Esophagus (tissue), 2 donors: ENCODE measurements at regions not wholly inside any gene's neighbourhood (a gene's known extent, or its start where the extent isn't known, plus 50 kb on each side); places are given as distances from the start of the nearest gene placed in this dataset.

Experiments
- H3K27ac ChIP-seq, 2 donors: one replicate each; pipeline ENCODE4 v1.5.1; 2013; ENCODE audit warnings: low read depth in 2 of 2, mild to moderate bottlenecking in 2 of 2, inconsistent platforms in 1 of 2, low read length in 1 of 2, moderate library complexity in 1 of 2
- H3K27me3 ChIP-seq, 2 donors: one replicate each; pipeline ENCODE4 v1.6.1; 2013; ENCODE audit warnings: low read length in 2 of 2, control low read depth in 1 of 2, mild to moderate bottlenecking in 1 of 2; ENCODE audit not compliant: insufficient read depth in 2 of 2, control insufficient read depth in 1 of 2
- H3K36me3 ChIP-seq, 2 donors: one replicate each; pipeline ENCODE4 v1.6.1; 2013; ENCODE audit warnings: low read length in 1 of 2; ENCODE audit not compliant: control insufficient read depth in 2 of 2, insufficient read depth in 2 of 2
- H3K4me1 ChIP-seq, 2 donors: one replicate each; pipeline ENCODE4 v1.6.1; 2013; ENCODE audit warnings: low read length in 1 of 2; ENCODE audit not compliant: control insufficient read depth in 2 of 2, insufficient read depth in 2 of 2
- H3K4me3 ChIP-seq, 2 donors: one replicate each; pipeline ENCODE4 v1.5.1; 2013; ENCODE audit warnings: low read length in 2 of 2, mild to moderate bottlenecking in 2 of 2, low read depth in 1 of 2, moderate library complexity in 1 of 2
- H3K9me3 ChIP-seq, 2 donors: one replicate each; pipeline ENCODE4 v1.6.1; 2013; ENCODE audit warnings: mild to moderate bottlenecking in 2 of 2, low read depth in 1 of 2, low read length in 1 of 2, moderate library complexity in 1 of 2; ENCODE audit not compliant: control insufficient read depth in 2 of 2, insufficient read depth in 1 of 2
- WGBS, 2 donors: extraction: QIAGEN DNeasy Blood & Tissue Kit; methylation state at CpG; one replicate each; pipeline ENCODE4 v1.1.7; 2013; 5-methylcytosine and 5-hydroxymethylcytosine counted together
- donor health status: healthy with polysubstance abuse.
- donor health status: Bipolar disorder and iron deficiency.

DNA sequence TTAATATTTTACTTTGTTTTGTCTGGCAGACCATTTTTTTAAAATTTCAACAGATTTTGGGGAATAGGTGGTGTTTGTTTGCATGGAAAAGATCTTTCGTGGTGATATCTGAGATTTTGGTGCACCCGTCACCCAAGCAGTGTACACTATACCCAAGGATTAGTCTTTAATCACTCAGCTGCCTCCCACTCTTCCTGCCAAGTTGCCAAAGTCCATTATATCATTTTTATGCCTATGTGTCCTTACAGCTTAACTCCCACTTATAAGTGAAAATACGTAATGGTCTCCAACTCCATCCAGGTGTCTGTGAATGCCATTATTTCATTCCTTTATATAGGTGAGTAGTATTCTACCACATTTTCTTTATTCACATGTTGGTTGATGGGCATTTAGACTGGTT, 281.7 kb upstream of the GK2 start:
- H3K9me3 ChIP-seq = no peaks in the 10 kb centered on the region
- no peak overlapping the region for H3K4me3 ChIP-seq
- no peaks in the 10 kb centered on the region for H3K4me1 ChIP-seq
- H3K27me3 ChIP-seq = no peaks in the 10 kb centered on the region
- no peaks in the 10 kb centered on the region for H3K36me3 ChIP-seq
- no peak overlapping the region for H3K27ac ChIP-seq
- WGBS, 2 donors = 77 to 87% methylated on average over 3 of the region's 3 CpGs

DNA sequence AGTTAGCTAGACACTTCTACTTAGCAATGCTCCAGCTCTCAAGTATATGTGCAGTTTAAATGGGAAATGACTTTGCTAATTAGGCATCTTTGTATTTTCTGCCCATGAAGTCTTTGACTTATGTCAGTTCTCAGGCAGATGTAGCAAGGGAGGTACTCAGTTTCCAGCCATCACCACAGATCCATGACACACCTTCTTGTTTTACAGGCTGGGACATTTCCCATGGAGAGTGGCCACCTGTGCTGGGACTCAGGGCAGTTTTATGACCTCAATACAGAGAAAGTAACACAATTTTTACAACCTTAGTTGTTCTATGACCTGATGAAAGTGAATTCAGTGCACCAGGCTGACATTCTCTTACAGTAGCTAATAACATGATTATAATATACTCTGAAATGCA, 280.7 kb upstream of the GK2 start:
- no peak overlapping the region for H3K4me3 ChIP-seq
- no peaks in the 10 kb centered on the region for H3K27me3 ChIP-seq
- H3K9me3 ChIP-seq = no peaks in the 10 kb centered on the region
- H3K27ac ChIP-seq = no peak overlapping the region
- H3K4me1 ChIP-seq = no peaks in the 10 kb centered on the region
- no peaks in the 10 kb centered on the region for H3K36me3 ChIP-seq

DNA sequence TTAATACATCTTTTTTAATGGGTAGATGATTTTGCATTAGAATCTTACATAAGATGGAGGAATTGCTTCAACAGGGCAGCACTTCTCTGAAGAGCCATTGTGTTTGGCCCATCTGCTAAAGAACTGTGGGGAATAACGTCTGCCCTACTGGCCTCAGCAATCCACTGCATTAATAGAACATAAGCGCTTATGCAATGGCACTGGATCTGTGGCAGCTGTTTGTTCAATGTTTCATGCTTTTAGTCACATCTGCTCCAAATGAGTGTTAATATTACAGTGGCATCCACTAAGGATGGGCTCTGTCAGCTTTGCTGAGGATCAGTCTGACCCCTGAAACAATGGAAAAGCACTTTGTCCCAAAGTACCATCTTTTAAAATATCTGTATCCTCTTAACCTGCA, 279.0 kb upstream of the GK2 start:
- H3K9me3 ChIP-seq = no peaks in the 10 kb centered on the region
- 88 to 89% methylated on average over 2 of the region's 2 CpGs for WGBS, 2 donors
- no peaks in the 10 kb centered on the region for H3K36me3 ChIP-seq
- H3K27ac ChIP-seq = no peak overlapping the region
- H3K27me3 ChIP-seq = no peaks in the 10 kb centered on the region
- H3K4me3 ChIP-seq = no peak overlapping the region
- H3K4me1 ChIP-seq = peaks cover 0 to 2% of the 10 kb centered on the region in 2 donors

DNA sequence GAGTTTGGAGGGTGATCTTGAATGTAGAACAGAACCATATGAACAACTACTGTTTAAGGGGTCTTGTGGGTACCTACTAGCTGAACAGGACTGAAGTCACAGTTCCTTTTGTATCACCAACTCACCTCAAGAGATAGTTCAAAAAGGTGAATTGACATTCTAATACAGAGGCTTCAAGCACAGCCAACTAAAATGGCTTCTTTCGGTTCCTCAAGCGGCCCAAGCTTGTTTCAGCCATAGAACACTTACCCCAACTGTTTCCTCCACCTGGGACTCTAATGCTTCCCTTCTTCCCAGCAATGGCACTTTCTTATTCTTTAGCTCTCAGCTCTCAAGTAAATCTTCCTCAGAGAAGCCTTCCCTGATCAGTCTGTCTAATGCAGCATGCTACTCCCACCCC, 277.5 kb upstream of the GK2 start:
- Histone ChIP-seq H3K9me3 (no peaks in the 10 kb centered on the region), H3K4me3 (no peak overlapping the region), H3K4me1 (peaks cover 0 to 2% of the 10 kb centered on the region in 2 donors), H3K27ac (no peak overlapping the region), H3K27me3 (no peaks in the 10 kb centered on the region), H3K36me3 (no peaks in the 10 kb centered on the region)
- 95 to 98% methylated on average over 2 of the region's 2 CpGs for WGBS, 2 donors

DNA sequence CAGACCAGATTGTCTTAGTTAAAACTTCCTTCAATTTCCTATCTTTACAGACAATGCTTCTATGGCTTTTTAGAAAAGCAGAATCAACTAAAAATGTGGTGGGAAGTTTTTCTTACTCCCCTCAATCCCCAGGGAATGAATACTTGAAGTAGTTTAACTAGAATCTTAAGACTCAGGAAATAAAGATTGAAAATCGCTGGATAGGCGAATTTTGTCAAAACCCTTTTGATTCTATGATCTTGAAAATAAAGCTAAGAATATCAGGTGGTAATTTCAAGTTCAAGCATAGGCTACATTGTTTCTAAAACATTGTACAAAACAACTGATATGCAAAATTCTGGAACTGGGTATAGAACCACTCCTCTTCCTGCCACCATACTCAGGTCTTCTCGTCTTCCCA, 276.5 kb upstream of the GK2 start:
- H3K36me3 ChIP-seq = no peaks in the 10 kb centered on the region
- no peaks in the 10 kb centered on the region for H3K9me3 ChIP-seq
- H3K4me3 ChIP-seq = no peak overlapping the region
- no peaks in the 10 kb centered on the region for H3K27me3 ChIP-seq
- H3K27ac ChIP-seq = no peak overlapping the region
- peaks cover 0 to 2% of the 10 kb centered on the region in 2 donors for H3K4me1 ChIP-seq
- 83 to 91% methylated on average over 3 of the region's 3 CpGs for whole genome bisulfite sequencing, 2 donors

DNA sequence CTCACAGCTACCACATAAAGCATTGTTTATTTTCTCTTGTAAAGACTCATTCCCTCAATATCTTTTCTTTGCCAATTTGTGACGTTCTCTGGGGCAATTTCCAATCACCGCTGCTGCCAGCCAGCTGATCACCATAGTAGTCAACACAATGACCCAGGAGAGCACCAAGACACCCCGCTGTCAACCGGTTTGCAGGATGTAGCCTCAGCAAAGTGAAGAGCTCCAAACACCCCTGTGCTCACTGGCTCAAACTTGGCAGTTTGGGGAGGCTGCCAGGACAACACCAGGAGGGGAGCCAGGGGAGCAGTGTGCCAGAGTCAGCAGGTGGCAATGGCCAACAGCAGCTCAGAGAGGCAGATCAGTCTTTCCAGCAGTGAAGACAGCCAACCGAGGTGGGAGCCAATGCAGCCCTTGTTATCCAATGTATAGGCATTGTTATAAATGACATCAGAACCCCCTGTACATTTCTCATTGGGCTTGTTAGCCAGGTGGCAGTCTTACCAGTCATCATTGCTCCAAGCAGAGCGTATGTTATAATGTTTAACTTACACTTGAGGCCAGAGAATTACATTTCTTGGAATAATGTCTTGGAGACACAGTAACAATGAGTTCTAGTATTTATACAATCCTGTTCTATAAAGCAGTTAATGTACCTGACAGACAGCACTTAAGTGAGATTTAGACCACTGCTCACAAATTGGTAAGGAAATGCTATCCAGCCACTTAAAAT, 274.9 kb upstream of the GK2 start:
- Histone ChIP-seq H3K9me3 (no peaks in the 10 kb centered on the region), H3K4me3 (no peak overlapping the region)

DNA sequence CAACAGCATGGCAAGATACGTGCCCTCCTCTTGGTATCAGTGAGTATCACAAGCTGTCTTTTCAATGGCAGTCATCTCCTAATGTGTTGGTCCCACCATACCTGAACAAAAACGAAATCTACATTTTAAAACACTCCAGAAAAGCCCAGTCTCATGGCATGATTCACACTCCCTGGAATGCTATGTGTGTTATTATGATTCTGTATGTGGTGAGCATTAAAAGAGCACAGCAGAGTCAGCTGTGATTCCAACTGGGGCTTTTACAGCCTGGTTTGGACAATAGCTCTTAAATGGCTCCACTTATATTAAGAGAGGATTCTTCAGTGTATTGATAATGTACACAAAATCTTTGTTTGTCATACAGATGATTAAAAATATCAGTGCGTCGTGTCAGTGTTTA, 274.1 kb upstream of the GK2 start:
- Histone ChIP-seq H3K9me3 (no peaks in the 10 kb centered on the region), H3K27me3 (no peaks in the 10 kb centered on the region), H3K27ac (no peak overlapping the region), H3K4me1 (peaks cover 0 to 2% of the 10 kb centered on the region in 2 donors), H3K36me3 (no peaks in the 10 kb centered on the region), H3K4me3 (no peak overlapping the region)
- WGBS, 2 donors = 71 to 74% methylated on average over 4 of the region's 4 CpGs

More for the DNA sequence above, 274.9 kb upstream of the GK2 start:
- Histone ChIP-seq H3K27ac (no peak overlapping the region), H3K4me1 (peaks cover 0 to 2% of the 10 kb centered on the region in 2 donors), H3K36me3 (no peaks in the 10 kb centered on the region), H3K27me3 (no peaks in the 10 kb centered on the region)
- whole genome bisulfite sequencing, 2 donors = 32 to 47% methylated on average over 6 of the region's 6 CpGs

DNA sequence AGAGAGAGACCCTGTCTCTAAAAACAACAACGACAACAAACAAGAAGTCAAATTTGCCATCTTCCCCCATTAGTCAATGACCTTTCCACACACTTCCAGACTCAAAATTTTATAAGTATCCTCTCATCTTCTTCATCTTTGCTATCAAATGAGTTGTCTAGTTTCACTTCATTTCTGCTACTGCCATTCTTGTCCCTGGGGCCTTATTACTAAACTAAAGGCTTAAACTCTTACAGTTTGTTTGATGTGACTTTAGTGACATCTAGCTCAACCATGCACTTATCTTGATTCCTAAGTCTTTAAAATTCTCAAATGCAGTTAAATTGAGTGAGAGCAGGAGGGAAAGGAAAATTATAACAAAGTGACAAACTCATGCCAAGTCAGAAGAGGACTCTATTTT, 271.8 kb upstream of the GK2 start:
- Histone ChIP-seq H3K4me1 (peaks cover 0 to 2% of the 10 kb centered on the region in 2 donors), H3K27me3 (no peaks in the 10 kb centered on the region), H3K9me3 (no peaks in the 10 kb centered on the region), H3K4me3 (no peak overlapping the region), H3K27ac (no peak overlapping the region), H3K36me3 (no peaks in the 10 kb centered on the region)
- WGBS, 2 donors = 93 to 95% methylated on average over 1 of the region's 1 CpG

DNA sequence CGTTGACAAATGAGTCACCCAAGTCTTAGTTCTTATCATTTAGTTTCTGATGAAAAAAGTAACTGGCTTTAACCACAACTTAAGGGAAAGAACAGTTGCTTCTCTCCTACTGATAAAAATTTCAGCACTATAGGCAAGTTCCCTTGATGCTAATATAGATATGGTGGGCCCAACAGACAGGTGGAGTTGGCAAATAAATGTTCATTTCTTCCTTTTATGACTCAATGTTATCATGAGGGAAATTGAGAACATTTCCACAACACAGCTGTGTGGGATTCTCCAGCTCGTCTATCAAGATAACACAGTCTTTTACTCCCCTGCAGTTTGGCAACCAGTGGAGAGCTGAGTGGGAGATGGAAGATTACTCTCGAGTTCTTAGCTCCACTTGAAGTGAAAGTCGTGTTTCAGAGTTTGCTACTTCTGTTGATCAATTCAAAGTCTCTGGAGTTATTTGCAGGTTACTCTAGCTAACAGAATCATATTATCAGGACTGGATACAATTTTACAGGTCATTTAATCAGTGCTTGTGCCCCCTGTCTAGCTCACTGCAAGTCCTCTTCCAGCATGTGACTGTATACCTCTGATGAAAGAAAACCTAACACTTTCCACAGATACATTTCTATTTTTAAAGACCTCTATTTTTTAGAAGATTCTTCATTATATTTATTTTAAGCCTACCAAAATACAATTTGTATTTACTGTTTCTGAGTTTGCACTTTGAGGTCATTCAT, 270.6 kb upstream of the GK2 start:
- Histone ChIP-seq H3K4me1 (peaks cover 0 to 2% of the 10 kb centered on the region in 2 donors), H3K4me3 (no peak overlapping the region), H3K9me3 (no peaks in the 10 kb centered on the region), H3K36me3 (no peaks in the 10 kb centered on the region), H3K27ac (no peak overlapping the region), H3K27me3 (no peaks in the 10 kb centered on the region)
- 41 to 49% methylated on average over 4 of the region's 4 CpGs for WGBS, 2 donors

DNA sequence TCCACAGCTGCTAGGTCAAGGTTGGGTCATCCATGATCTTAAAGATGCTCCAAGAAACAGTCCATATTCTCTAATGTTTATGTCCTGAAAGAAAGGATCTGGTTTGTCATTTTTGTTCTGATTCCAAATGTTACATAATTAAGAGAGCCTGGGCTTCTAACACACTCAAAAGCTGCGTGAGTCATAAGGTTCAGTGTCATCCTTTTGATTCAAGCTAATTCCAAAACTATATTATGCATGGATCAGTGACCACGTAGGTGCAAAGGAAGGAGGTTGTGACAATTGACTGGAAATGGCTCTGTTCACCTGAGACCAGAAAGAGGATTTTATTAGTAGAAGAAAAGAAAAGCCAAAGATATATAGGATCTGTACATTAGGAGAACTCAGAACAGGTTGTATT, 268.7 kb upstream of the GK2 start:
- Histone ChIP-seq H3K27ac (no peak overlapping the region), H3K4me1 (no peaks in the 10 kb centered on the region), H3K27me3 (no peaks in the 10 kb centered on the region), H3K4me3 (no peak overlapping the region), H3K9me3 (no peaks in the 10 kb centered on the region), H3K36me3 (no peaks in the 10 kb centered on the region)
- 32 to 55% methylated on average over 2 of the region's 2 CpGs for WGBS, 2 donors
